ENCODE measurements at regions not wholly inside any gene's neighbourhood (a gene's known extent, or its start where the extent isn't known, plus 50 kb on each side); places are given as distances from the start of the nearest gene placed in this dataset.

GRCh38 chr10:34933676-34934075 lies 118.6 kb upstream of the PARD3 start:
- H3K4me3 Mint-ChIP-seq (ENCODE audit: low read depth), result no peak overlapping the region
- no peaks in the 10 kb centered on the region for H3K27me3 Mint-ChIP-seq
- TF ChIP-seq, protein P1, sequence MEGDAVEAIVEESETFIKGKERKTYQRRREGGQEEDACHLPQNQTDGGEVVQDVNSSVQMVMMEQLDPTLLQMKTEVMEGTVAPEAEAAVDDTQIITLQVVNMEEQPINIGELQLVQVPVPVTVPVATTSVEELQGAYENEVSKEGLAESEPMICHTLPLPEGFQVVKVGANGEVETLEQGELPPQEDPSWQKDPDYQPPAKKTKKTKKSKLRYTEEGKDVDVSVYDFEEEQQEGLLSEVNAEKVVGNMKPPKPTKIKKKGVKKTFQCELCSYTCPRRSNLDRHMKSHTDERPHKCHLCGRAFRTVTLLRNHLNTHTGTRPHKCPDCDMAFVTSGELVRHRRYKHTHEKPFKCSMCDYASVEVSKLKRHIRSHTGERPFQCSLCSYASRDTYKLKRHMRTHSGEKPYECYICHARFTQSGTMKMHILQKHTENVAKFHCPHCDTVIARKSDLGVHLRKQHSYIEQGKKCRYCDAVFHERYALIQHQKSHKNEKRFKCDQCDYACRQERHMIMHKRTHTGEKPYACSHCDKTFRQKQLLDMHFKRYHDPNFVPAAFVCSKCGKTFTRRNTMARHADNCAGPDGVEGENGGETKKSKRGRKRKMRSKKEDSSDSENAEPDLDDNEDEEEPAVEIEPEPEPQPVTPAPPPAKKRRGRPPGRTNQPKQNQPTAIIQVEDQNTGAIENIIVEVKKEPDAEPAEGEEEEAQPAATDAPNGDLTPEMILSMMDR (IDR thresholded peaks at IDR 0.05; ENCODE audit: unreplicated experiment), result no peak
- no peaks in the 10 kb centered on the region for H3K4me1 Mint-ChIP-seq (ENCODE audit: low read depth)
- DNase-seq (ENCODE audit: low spot score, unreplicated experiment), result no peak
- H3K9me3 Mint-ChIP-seq (ENCODE audit: low read depth), result no peaks in the 10 kb centered on the region
- H3K27ac Mint-ChIP-seq, result no peak overlapping the region
- no peaks in the 10 kb centered on the region for H3K36me3 Mint-ChIP-seq (ENCODE audit: insufficient read depth)

- no peaks in the 10 kb centered on the region for H3K4me1 Mint-ChIP-seq (ENCODE audit: low read depth)
- TF ChIP-seq, protein P1 (IDR thresholded peaks at IDR 0.05; ENCODE audit: unreplicated experiment), result no peak
- no peak overlapping the region for H3K4me3 Mint-ChIP-seq (ENCODE audit: low read depth)
- no peak for DNase-seq (ENCODE audit: low spot score, unreplicated experiment)
- no peak overlapping the region for H3K27ac Mint-ChIP-seq
- no peaks in the 10 kb centered on the region for H3K9me3 Mint-ChIP-seq (ENCODE audit: low read depth)
- H3K27me3 Mint-ChIP-seq, result no peaks in the 10 kb centered on the region
- no peaks in the 10 kb centered on the region for H3K36me3 Mint-ChIP-seq (ENCODE audit: insufficient read depth)
These were observed 117.1 kb upstream of the PARD3 start for GRCh38 chr10:34932235-34932634.

GRCh38 chr10:34931216-34931615 lies 116.1 kb upstream of the PARD3 start:
- Mint-ChIP-seq H3K36me3 (ENCODE audit: insufficient read depth) (no peaks in the 10 kb centered on the region), H3K27ac (no peak overlapping the region)

GRCh38 chr10:34922138-34922537 lies 107.0 kb upstream of the PARD3 start:
- Mint-ChIP-seq H3K4me3 (ENCODE audit: low read depth) (no peak overlapping the region), H3K27ac (no peak overlapping the region), H3K27me3 (peaks cover 14% of the 10 kb centered on the region), H3K9me3 (ENCODE audit: low read depth) (peaks cover 11% of the 10 kb centered on the region), H3K4me1 (ENCODE audit: low read depth) (no peaks in the 10 kb centered on the region), H3K36me3 (ENCODE audit: insufficient read depth) (peaks cover 1% of the 10 kb centered on the region)
- DNase-seq (ENCODE audit: low spot score, unreplicated experiment), result no peak
- TF ChIP-seq, protein P1 (IDR thresholded peaks at IDR 0.05; ENCODE audit: unreplicated experiment), result no peak

More at GRCh38 chr10:34931216-34931615, 116.1 kb upstream of the PARD3 start:
- Mint-ChIP-seq H3K4me3 (ENCODE audit: low read depth) (no peak overlapping the region), H3K27me3 (no peaks in the 10 kb centered on the region), H3K4me1 (ENCODE audit: low read depth) (no peaks in the 10 kb centered on the region), H3K9me3 (ENCODE audit: low read depth) (no peaks in the 10 kb centered on the region)
- DNase-seq (ENCODE audit: low spot score, unreplicated experiment), result no peak
- TF ChIP-seq, protein P1 (IDR thresholded peaks at IDR 0.05; ENCODE audit: unreplicated experiment), result no peak

- Mint-ChIP-seq H3K4me1 (ENCODE audit: low read depth) (no peaks in the 10 kb centered on the region), H3K4me3 (ENCODE audit: low read depth) (no peak overlapping the region), H3K9me3 (ENCODE audit: low read depth) (peaks cover 11% of the 10 kb centered on the region), H3K27ac (no peak overlapping the region), H3K27me3 (peaks cover 14% of the 10 kb centered on the region), H3K36me3 (ENCODE audit: insufficient read depth) (peaks cover 1% of the 10 kb centered on the region)
- TF ChIP-seq, protein P1 (IDR thresholded peaks at IDR 0.05; ENCODE audit: unreplicated experiment), result no peak
- no peak for DNase-seq (ENCODE audit: low spot score, unreplicated experiment)
These were observed 105.5 kb upstream of the PARD3 start for GRCh38 chr10:34920578-34920977.
